ENCODE measurements at regions not wholly inside any gene's neighbourhood (a gene's known extent, or its start where the extent isn't known, plus 50 kb on each side); places are given as distances from the start of the nearest gene placed in this dataset.

DNA sequence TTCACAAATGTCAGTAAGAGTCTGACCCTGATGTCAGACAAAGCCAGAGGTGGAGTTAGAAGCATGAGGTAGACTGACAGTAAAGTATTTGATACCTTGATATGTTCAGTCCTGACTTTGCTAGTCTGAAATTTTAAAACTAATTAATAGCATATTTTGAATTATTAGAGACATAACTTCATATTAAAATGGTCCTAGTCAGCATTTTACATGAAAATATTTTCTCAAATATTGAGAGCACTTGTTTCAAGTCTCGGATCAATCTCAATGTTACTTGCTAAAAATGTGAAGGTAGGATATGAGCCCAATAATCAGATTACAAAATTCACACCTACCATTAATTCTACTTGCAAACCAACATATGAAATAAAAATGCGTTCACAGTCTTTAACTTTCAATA is 58.1 kb upstream of the TTC14 start:
- no peak overlapping the region for H3K27ac ChIP-seq (ENCODE audit: low read length)
- H4K20me1 ChIP-seq (ENCODE audit: insufficient read depth) = no peaks in the 10 kb centered on the region
- H3K79me2 ChIP-seq (replicated peaks; ENCODE audit: insufficient read depth, low read length) = no peaks in the 10 kb centered on the region
- no peaks in the 10 kb centered on the region for H3K9me2 ChIP-seq (ENCODE audit: insufficient read depth, low read length)
- no peak for TF ChIP-seq EZH2 (IDR thresholded peaks at IDR 0.05; ENCODE audit: borderline replicate concordance, insufficient read depth, low read length, poor library complexity, severe bottlenecking)
- no peak for TF ChIP-seq SMC3 (conservative IDR thresholded peaks at IDR 0.05; ENCODE audit: poor library complexity)
- no peak for TF ChIP-seq CTCF (IDR thresholded peaks at IDR 0.05; ENCODE audit: poor library complexity, severe bottlenecking)
- TF ChIP-seq MXI1 (conservative IDR thresholded peaks at IDR 0.05; ENCODE audit: poor library complexity, severe bottlenecking) = no peak
- TF ChIP-seq TAF1 (IDR thresholded peaks at IDR 0.05; ENCODE audit: low read depth) = no peak
- TF ChIP-seq EP300 (conservative IDR thresholded peaks at IDR 0.05; ENCODE audit: poor library complexity, severe bottlenecking) = no peak
- H3K36me3 ChIP-seq (ENCODE audit: insufficient read depth, low read length) = no peaks in the 10 kb centered on the region
- H3K4me2 ChIP-seq (ENCODE audit: low read length) = no peak overlapping the region
- H3K9me3 ChIP-seq (ENCODE audit: low read length) = peaks cover 2% of the 10 kb centered on the region
- H3K27me3 ChIP-seq (ENCODE audit: insufficient read depth, low read depth, low read length) = no peaks in the 10 kb centered on the region
- no peak overlapping the region for H2AFZ ChIP-seq (ENCODE audit: low read depth, low read length)
- no peaks in the 10 kb centered on the region for H3F3A ChIP-seq (ENCODE audit: insufficient read depth, low read length, poor library complexity, severe bottlenecking)
- no peak overlapping the region for H3K4me3 ChIP-seq (ENCODE audit: low read length)
- H3K9ac ChIP-seq (ENCODE audit: low read length) = no peak overlapping the region

DNA sequence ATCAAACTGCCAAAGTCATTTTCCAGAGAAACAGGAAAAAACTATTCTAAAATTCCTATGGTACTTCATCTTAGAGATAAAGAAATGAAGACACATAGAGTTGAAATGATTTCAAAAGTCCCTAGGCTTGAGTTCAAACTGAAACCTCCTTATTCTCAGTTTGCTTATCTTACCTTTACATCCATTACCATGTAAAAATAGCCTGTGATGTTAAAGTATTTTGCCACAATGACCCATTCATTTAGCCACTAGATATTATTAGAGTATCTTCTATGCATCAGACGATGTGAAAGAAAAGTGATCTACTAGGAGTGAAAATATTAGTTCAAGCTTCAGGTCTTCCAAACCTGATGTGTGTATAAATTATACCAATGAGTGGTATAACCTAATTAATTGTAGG is 55.1 kb upstream of the TTC14 start:
- no peaks in the 10 kb centered on the region for H3K36me3 ChIP-seq (ENCODE audit: insufficient read depth, low read length)
- H3K4me3 ChIP-seq (ENCODE audit: low read length) = no peak overlapping the region
- TF ChIP-seq POLR2AphosphoS5 (IDR thresholded peaks at IDR 0.05) = no peak
- TF ChIP-seq EP300 (conservative IDR thresholded peaks at IDR 0.05; ENCODE audit: poor library complexity, severe bottlenecking) = no peak
- TF ChIP-seq TAF1 (IDR thresholded peaks at IDR 0.05; ENCODE audit: low read depth) = no peak
- no peak for TF ChIP-seq RAD21 (conservative IDR thresholded peaks at IDR 0.05)
- TF ChIP-seq, protein P1, sequence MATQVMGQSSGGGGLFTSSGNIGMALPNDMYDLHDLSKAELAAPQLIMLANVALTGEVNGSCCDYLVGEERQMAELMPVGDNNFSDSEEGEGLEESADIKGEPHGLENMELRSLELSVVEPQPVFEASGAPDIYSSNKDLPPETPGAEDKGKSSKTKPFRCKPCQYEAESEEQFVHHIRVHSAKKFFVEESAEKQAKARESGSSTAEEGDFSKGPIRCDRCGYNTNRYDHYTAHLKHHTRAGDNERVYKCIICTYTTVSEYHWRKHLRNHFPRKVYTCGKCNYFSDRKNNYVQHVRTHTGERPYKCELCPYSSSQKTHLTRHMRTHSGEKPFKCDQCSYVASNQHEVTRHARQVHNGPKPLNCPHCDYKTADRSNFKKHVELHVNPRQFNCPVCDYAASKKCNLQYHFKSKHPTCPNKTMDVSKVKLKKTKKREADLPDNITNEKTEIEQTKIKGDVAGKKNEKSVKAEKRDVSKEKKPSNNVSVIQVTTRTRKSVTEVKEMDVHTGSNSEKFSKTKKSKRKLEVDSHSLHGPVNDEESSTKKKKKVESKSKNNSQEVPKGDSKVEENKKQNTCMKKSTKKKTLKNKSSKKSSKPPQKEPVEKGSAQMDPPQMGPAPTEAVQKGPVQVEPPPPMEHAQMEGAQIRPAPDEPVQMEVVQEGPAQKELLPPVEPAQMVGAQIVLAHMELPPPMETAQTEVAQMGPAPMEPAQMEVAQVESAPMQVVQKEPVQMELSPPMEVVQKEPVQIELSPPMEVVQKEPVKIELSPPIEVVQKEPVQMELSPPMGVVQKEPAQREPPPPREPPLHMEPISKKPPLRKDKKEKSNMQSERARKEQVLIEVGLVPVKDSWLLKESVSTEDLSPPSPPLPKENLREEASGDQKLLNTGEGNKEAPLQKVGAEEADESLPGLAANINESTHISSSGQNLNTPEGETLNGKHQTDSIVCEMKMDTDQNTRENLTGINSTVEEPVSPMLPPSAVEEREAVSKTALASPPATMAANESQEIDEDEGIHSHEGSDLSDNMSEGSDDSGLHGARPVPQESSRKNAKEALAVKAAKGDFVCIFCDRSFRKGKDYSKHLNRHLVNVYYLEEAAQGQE (IDR thresholded peaks at IDR 0.05; ENCODE audit: borderline replicate concordance) = no peak
- TF ChIP-seq CTCF (IDR thresholded peaks at IDR 0.05; ENCODE audit: poor library complexity, severe bottlenecking) = no peak
- no peak for TF ChIP-seq SMC3 (conservative IDR thresholded peaks at IDR 0.05; ENCODE audit: poor library complexity)
- TF ChIP-seq EZH2 (IDR thresholded peaks at IDR 0.05; ENCODE audit: borderline replicate concordance, insufficient read depth, low read length, poor library complexity, severe bottlenecking) = no peak
- no peak for TF ChIP-seq MXI1 (conservative IDR thresholded peaks at IDR 0.05; ENCODE audit: poor library complexity, severe bottlenecking)

More for the DNA sequence above, 55.1 kb upstream of the TTC14 start:
- H3K9me3 ChIP-seq (ENCODE audit: low read length) = peaks cover 2% of the 10 kb centered on the region
- H3K9ac ChIP-seq (ENCODE audit: low read length) = no peak overlapping the region
- no peaks in the 10 kb centered on the region for H3F3A ChIP-seq (ENCODE audit: insufficient read depth, low read length, poor library complexity, severe bottlenecking)
- H3K27ac ChIP-seq (ENCODE audit: low read length) = no peak overlapping the region
- no peak overlapping the region for H2AFZ ChIP-seq (ENCODE audit: low read depth, low read length)
- no peak overlapping the region for H3K4me2 ChIP-seq (ENCODE audit: low read length)
- H3K9me2 ChIP-seq (ENCODE audit: insufficient read depth, low read length) = no peaks in the 10 kb centered on the region
- H4K20me1 ChIP-seq (ENCODE audit: insufficient read depth) = no peaks in the 10 kb centered on the region
- H3K27me3 ChIP-seq (ENCODE audit: insufficient read depth, low read depth, low read length) = no peaks in the 10 kb centered on the region
- H3K79me2 ChIP-seq (replicated peaks; ENCODE audit: insufficient read depth, low read length) = no peaks in the 10 kb centered on the region
